ENCODE measurements at regions not wholly inside any gene's neighbourhood (a gene's known extent, or its start where the extent isn't known, plus 50 kb on each side); places are given as distances from the start of the nearest gene placed in this dataset.
"Not testable (repeated sequence)": the region's sequence is repeated elsewhere in the genome, so short reads cannot be mapped to it uniquely, and the experiment has no call there.

DNA sequence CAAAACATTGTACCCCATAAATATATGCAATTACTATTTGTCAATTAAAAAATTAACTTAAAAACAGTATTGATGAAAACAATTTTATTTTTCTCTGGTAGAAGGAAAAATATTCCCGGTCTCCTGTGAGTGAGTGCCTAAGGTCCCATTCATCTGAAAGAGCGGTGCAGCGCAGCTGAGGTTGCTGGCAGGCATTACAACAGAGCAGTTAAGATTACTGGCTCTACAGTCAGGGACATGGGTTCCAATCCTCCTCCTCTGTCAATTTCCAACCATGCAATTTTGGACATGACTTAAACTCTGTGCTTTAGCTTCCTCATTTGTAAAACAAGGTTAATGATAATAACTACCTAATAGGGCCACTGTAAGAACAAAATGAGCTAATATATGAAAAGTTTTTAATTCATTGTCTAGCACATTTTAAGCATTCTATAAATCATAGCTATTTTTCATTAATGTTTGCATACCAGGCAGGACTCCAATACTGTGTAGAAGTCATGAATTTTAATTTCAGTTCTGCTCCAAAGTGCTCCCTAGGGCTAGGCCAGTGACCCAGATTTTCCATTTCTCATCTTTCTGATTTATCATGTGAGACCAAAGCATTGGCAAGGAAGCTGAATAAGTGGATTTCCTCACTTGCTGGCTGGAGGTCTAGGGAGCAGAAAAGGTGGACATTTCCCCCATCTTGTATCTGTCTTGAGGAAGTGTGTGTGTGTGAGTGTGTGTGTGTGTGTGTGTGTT is 174.2 kb upstream of the NBPF19 start:
- TF ChIP-seq, protein P1, sequence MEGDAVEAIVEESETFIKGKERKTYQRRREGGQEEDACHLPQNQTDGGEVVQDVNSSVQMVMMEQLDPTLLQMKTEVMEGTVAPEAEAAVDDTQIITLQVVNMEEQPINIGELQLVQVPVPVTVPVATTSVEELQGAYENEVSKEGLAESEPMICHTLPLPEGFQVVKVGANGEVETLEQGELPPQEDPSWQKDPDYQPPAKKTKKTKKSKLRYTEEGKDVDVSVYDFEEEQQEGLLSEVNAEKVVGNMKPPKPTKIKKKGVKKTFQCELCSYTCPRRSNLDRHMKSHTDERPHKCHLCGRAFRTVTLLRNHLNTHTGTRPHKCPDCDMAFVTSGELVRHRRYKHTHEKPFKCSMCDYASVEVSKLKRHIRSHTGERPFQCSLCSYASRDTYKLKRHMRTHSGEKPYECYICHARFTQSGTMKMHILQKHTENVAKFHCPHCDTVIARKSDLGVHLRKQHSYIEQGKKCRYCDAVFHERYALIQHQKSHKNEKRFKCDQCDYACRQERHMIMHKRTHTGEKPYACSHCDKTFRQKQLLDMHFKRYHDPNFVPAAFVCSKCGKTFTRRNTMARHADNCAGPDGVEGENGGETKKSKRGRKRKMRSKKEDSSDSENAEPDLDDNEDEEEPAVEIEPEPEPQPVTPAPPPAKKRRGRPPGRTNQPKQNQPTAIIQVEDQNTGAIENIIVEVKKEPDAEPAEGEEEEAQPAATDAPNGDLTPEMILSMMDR (IDR thresholded peaks at IDR 0.05), result not testable (repeated sequence)
- not testable (repeated sequence) for TF ChIP-seq POLR2A (IDR thresholded peaks at IDR 0.05)
